H9 (cell line): ENCODE measurements at regions not wholly inside any gene's neighbourhood (a gene's known extent, or its start where the extent isn't known, plus 50 kb on each side); places are given as distances from the start of the nearest gene placed in this dataset.

Source experiments
- DNase-seq: peaks from one replicate; pipeline ENCODE4 v3.0.0-alpha.2; 2017
- H2AFZ ChIP-seq: one replicate; pipeline ENCODE4 v1.6.1; 2013; ENCODE audit warnings: mild to moderate bottlenecking, low read length, control low read depth, moderate library complexity
- H2AK5ac ChIP-seq: 2 replicates; pipeline ENCODE4 v1.6.1; 2013; ENCODE audit warnings: low read length, control low read depth, mixed read lengths; ENCODE audit not compliant: insufficient read length
- H2BK120ac ChIP-seq: one replicate; pipeline ENCODE4 v1.6.1; 2013; ENCODE audit warnings: low read depth, mild to moderate bottlenecking, low read length, control low read depth, inconsistent platforms; ENCODE audit not compliant: poor library complexity, severe bottlenecking
- H2BK12ac ChIP-seq: 2 replicates; pipeline ENCODE4 v1.6.1; 2013; ENCODE audit warnings: low read length, control low read depth, mixed read lengths, low read depth; ENCODE audit not compliant: insufficient read length
- H2BK15ac ChIP-seq: 2 replicates; pipeline ENCODE4 v1.6.1; 2013; ENCODE audit warnings: low read depth, low read length, control low read depth
- H2BK20ac ChIP-seq: one replicate; pipeline ENCODE4 v1.6.1; 2013; ENCODE audit warnings: low read depth, mild to moderate bottlenecking, low read length, control low read depth, inconsistent platforms; ENCODE audit not compliant: poor library complexity, severe bottlenecking
- H2BK5ac ChIP-seq: 2 replicates; pipeline ENCODE4 v1.6.1; 2013; ENCODE audit warnings: low read length, control low read depth, mixed read lengths; ENCODE audit not compliant: insufficient read length
- H3K14ac ChIP-seq: 2 replicates; pipeline ENCODE4 v1.6.1; 2013; ENCODE audit warnings: low read length, control low read depth; ENCODE audit not compliant: insufficient read depth
- H3K18ac ChIP-seq: 2 replicates; pipeline ENCODE4 v1.6.1; 2013; ENCODE audit warnings: low read depth, mild to moderate bottlenecking, mixed read lengths, low read length, control low read depth; ENCODE audit not compliant: insufficient read length
- H3K23ac ChIP-seq: 2 replicates; pipeline ENCODE4 v1.6.1; 2013; ENCODE audit warnings: low read length, control low read depth, mixed read lengths, low read depth; ENCODE audit not compliant: insufficient read length
- H3K23me2 ChIP-seq: 2 replicates; pipeline ENCODE4 v1.6.1; 2013; ENCODE audit warnings: low read depth, mild to moderate bottlenecking, mixed read lengths, low read length, control low read depth; ENCODE audit not compliant: insufficient read length, poor library complexity, severe bottlenecking
- H3K27ac ChIP-seq: 2 replicates; pipeline ENCODE4 v1.5.1; 2013; ENCODE audit warnings: low read length, control low read depth, mixed read lengths, low read depth; ENCODE audit not compliant: insufficient read length
- H3K27me3 ChIP-seq: 2 replicates; pipeline ENCODE4 v1.6.1; 2013; ENCODE audit warnings: low read length, control low read depth, inconsistent platforms; ENCODE audit not compliant: insufficient read depth
- H3K4ac ChIP-seq: 2 replicates; pipeline ENCODE4 v1.6.1; 2013; ENCODE audit warnings: low read depth, mild to moderate bottlenecking, control low read depth, inconsistent platforms, low read length, moderate library complexity
- H3K4me1 ChIP-seq: 2 replicates; pipeline ENCODE4 v1.6.1; 2013; ENCODE audit warnings: low read length, control low read depth, inconsistent platforms; ENCODE audit not compliant: insufficient read depth
- H3K4me2 ChIP-seq: 2 replicates; pipeline ENCODE4 v1.6.1; 2013; ENCODE audit warnings: low read length, control low read depth, mixed read lengths; ENCODE audit not compliant: insufficient read length, insufficient read depth
- H3K56ac ChIP-seq: 2 replicates; pipeline ENCODE4 v1.6.1; 2013; ENCODE audit warnings: low read depth, mild to moderate bottlenecking, mixed read lengths, low read length, control low read depth; ENCODE audit not compliant: insufficient read length
- H3K79me1 ChIP-seq: 2 replicates; pipeline ENCODE4 v1.6.1; 2013; ENCODE audit warnings: low read depth, mild to moderate bottlenecking, moderate library complexity, low read length, control low read depth, inconsistent platforms; ENCODE audit not compliant: insufficient read depth, poor library complexity, severe bottlenecking
- H3K79me2 ChIP-seq: 2 replicates; pipeline ENCODE4 v1.6.1; 2013; ENCODE audit warnings: low read length, control low read depth, inconsistent platforms; ENCODE audit not compliant: insufficient read depth
- H3K9ac ChIP-seq: 2 replicates; pipeline ENCODE4 v1.6.1; 2013; ENCODE audit warnings: low read length, control low read depth, mixed read lengths; ENCODE audit not compliant: insufficient read length; ENCODE audit errors: extremely low read depth
- H3K9me3 ChIP-seq: one replicate; pipeline ENCODE4 v1.6.1; 2013; ENCODE audit warnings: low read depth, low read length, inconsistent platforms; ENCODE audit not compliant: control insufficient read depth
- H3T11ph ChIP-seq: one replicate; pipeline ENCODE4 v1.6.1; 2013; ENCODE audit warnings: mild to moderate bottlenecking, low read length, control low read depth, inconsistent platforms
- H4K20me1 ChIP-seq: one replicate; pipeline ENCODE4 v1.6.1; 2013; ENCODE audit not compliant: control insufficient read depth, insufficient read length, insufficient read depth
- H4K5ac ChIP-seq: 2 replicates; pipeline ENCODE4 v1.6.1; 2013; ENCODE audit warnings: low read depth, mild to moderate bottlenecking, mixed read lengths, low read length, control low read depth; ENCODE audit not compliant: insufficient read length
- H4K8ac ChIP-seq: replicated peaks from 2 replicates; pipeline ENCODE4 v1.6.1; 2013; ENCODE audit warnings: low read length, control low read depth, mixed read lengths, low read depth; ENCODE audit not compliant: insufficient read length
- H4K91ac ChIP-seq: 2 replicates; pipeline ENCODE4 v1.6.1; 2013; ENCODE audit warnings: low read depth, mild to moderate bottlenecking, moderate library complexity, mixed read lengths, low read length, control low read depth; ENCODE audit not compliant: insufficient read length
- H3K27ac Mint-ChIP-seq, 3 experiments: 2 replicates in 2 of 3; 3 replicates in 1 of 3; pipeline ENCODE4 v1.8.0; 2020 to 2021; ENCODE audit warnings: mixed read lengths in 3 of 3, mild to moderate bottlenecking in 1 of 3, moderate library complexity in 1 of 3
- H3K27me3 Mint-ChIP-seq: 2 replicates; pipeline ENCODE4 v1.8.0; 2021; ENCODE audit warnings: low read depth, mild to moderate bottlenecking, moderate library complexity, mixed read lengths
- H3K36me3 Mint-ChIP-seq, 3 experiments: 2 replicates in 2 of 3; 3 replicates in 1 of 3; pipeline ENCODE4 v1.8.0; 2020 to 2021; ENCODE audit warnings: low read depth in 3 of 3, mixed read lengths in 3 of 3; ENCODE audit not compliant: insufficient read depth in 1 of 3
- H3K4me1 Mint-ChIP-seq, 2 experiments: 2 replicates each; pipeline ENCODE4 v1.8.0; 2020; ENCODE audit warnings: mixed read lengths in 2 of 2
- H3K4me3 Mint-ChIP-seq, 2 experiments: 2 replicates in 1 of 2; 3 replicates in 1 of 2; pipeline ENCODE4 v1.8.0; 2020 to 2021; ENCODE audit warnings: mild to moderate bottlenecking in 2 of 2, mixed read lengths in 2 of 2, moderate library complexity in 1 of 2
- H3K9me3 Mint-ChIP-seq, 2 experiments: 2 replicates in 1 of 2; 3 replicates in 1 of 2; pipeline ENCODE4 v1.8.0; 2020; ENCODE audit warnings: mild to moderate bottlenecking in 2 of 2, mixed read lengths in 2 of 2, moderate library complexity in 1 of 2
- WGBS: extraction: QIAGEN DNeasy Blood & Tissue Kit; methylation state at CpG from one replicate; pipeline ENCODE4 v1.1.7; 2013; ENCODE audit warnings: missing lambda C conversion rate, low lambda C conversion rate, mixed read lengths; ENCODE audit not compliant: insufficient read length; ENCODE audit errors: extremely low coverage; 5-methylcytosine and 5-hydroxymethylcytosine counted together
- TF ChIP-seq, protein P1 (sequence below): fragments of 200-600 bp; sonication (generic); conservative IDR thresholded peaks from 3 replicates; pipeline ENCODE4 v1.8.0; 2021; ENCODE audit warnings: antibody characterized with exemption, mild to moderate bottlenecking

DNA sequence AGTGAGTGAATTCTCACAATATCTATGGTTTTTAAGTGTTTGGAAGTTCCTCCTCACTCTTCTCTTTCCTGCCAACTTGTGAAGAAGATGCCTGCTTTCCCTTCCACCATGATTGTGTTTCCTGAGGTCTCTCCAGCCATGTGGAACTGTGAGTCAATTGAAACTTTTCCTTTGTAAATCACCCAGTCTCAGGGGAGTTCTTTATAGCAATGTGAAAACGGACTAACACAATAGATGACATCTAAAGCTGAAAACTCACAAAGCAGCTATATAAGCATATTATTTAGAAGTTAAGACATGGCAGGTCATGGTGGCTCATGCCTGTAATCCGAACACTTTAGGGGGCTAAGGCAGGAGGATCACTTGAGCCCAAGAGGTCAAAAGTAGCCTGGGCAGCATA is 130.2 kb downstream of the ARRDC3 start:
- no peak overlapping the region for H3K18ac ChIP-seq
- no peak overlapping the region for H2BK120ac ChIP-seq
- H3K4me1 ChIP-seq = no peaks in the 10 kb centered on the region
- H2BK15ac ChIP-seq = no peak overlapping the region
- no CpG with 5 or more reads among the region's 2 CpGs for WGBS
- no peak overlapping the region for H2BK12ac ChIP-seq
- H3K23me2 ChIP-seq = no peaks in the 10 kb centered on the region
- no peak overlapping the region for H3K4me2 ChIP-seq
- no peak overlapping the region for H3K4ac ChIP-seq
- Mint-ChIP-seq H3K4me1 (0 out of 4 replicates have a peak, but pooled peaks cover 0 to 2% of the 10 kb centered on the region in 2 experiments), H3K27me3 (no peaks in the 10 kb centered on the region), H3K4me3 (no peak overlapping the region), H3K9me3 (no peaks in the 10 kb centered on the region; a peak in 1 of 5 replicates), H3K27ac (no peak overlapping the region; a peak in 1 of 7 replicates), H3K36me3 (no peaks in the 10 kb centered on the region; a peak in 1 of 7 replicates)
- no peak overlapping the region for H2AFZ ChIP-seq
- no peak overlapping the region for H4K5ac ChIP-seq
- H3K14ac ChIP-seq = no peak overlapping the region
- TF ChIP-seq, protein P1, sequence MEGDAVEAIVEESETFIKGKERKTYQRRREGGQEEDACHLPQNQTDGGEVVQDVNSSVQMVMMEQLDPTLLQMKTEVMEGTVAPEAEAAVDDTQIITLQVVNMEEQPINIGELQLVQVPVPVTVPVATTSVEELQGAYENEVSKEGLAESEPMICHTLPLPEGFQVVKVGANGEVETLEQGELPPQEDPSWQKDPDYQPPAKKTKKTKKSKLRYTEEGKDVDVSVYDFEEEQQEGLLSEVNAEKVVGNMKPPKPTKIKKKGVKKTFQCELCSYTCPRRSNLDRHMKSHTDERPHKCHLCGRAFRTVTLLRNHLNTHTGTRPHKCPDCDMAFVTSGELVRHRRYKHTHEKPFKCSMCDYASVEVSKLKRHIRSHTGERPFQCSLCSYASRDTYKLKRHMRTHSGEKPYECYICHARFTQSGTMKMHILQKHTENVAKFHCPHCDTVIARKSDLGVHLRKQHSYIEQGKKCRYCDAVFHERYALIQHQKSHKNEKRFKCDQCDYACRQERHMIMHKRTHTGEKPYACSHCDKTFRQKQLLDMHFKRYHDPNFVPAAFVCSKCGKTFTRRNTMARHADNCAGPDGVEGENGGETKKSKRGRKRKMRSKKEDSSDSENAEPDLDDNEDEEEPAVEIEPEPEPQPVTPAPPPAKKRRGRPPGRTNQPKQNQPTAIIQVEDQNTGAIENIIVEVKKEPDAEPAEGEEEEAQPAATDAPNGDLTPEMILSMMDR = no peak
- no peaks in the 10 kb centered on the region for H4K20me1 ChIP-seq
- H2AK5ac ChIP-seq = no peak overlapping the region
- no peak overlapping the region for H3K56ac ChIP-seq
- H3K23ac ChIP-seq = no peak overlapping the region
- no peak overlapping the region for H3K9ac ChIP-seq
- no peaks in the 10 kb centered on the region for H3K9me3 ChIP-seq
- no peak for DNase-seq
- no peak overlapping the region for H4K91ac ChIP-seq
- no peaks in the 10 kb centered on the region for H3K79me2 ChIP-seq
- H3T11ph ChIP-seq = no peak overlapping the region
- H3K79me1 ChIP-seq = no peaks in the 10 kb centered on the region
- H4K8ac ChIP-seq = no peak overlapping the region
- H3K27ac ChIP-seq = no peak overlapping the region
- H2BK20ac ChIP-seq = no peak overlapping the region
- no peak overlapping the region for H2BK5ac ChIP-seq
- no peaks in the 10 kb centered on the region for H3K27me3 ChIP-seq
